A549 (cell line): ENCODE measurements at regions not wholly inside any gene's neighbourhood (a gene's known extent, or its start where the extent isn't known, plus 50 kb on each side); places are given as distances from the start of the nearest gene placed in this dataset.

Source experiments
- EP300 ChIP-seq, 2 experiments: fragments of >200 bp; sonication (Bioruptor Twin); formaldehyde crosslinking; IDR thresholded peaks; 2 replicates in 1 of 2; 3 replicates in 1 of 2; pipeline ENCODE4 v1.6.1; 2016 to 2017
- KDM1A ChIP-seq: fragments of 200-600 bp; sonication (generic); IDR thresholded peaks from 2 replicates; pipeline ENCODE4 v1.6.1; 2016; ENCODE audit warnings: low read depth, mild to moderate bottlenecking
- POLR2A ChIP-seq: IDR thresholded peaks from 2 replicates; pipeline ENCODE4 v1.6.1; 2012; ENCODE audit warnings: mild to moderate bottlenecking, low read length
- RCOR1 ChIP-seq: fragments of 150-350 bp; IDR thresholded peaks from 2 replicates; pipeline ENCODE4 v1.6.1; 2014; ENCODE audit warnings: antibody characterized with exemption, low read length, low read depth
- TF ChIP-seq, protein P1 (sequence below): IDR thresholded peaks from 2 replicates; pipeline ENCODE4 v1.6.1; 2012
- TF ChIP-seq, protein P2 (sequence below): fragments of >200 bp; sonication (Bioruptor Twin); formaldehyde crosslinking; IDR thresholded peaks from 3 replicates; pipeline ENCODE4 v1.5.1; 2016
- TF ChIP-seq, protein P3 (sequence below): fragments of 200-600 bp; sonication (generic); IDR thresholded peaks from 2 replicates; pipeline ENCODE4 v1.6.1; 2016; ENCODE audit warnings: antibody characterized with exemption, mild to moderate bottlenecking, moderate library complexity

DNA sequence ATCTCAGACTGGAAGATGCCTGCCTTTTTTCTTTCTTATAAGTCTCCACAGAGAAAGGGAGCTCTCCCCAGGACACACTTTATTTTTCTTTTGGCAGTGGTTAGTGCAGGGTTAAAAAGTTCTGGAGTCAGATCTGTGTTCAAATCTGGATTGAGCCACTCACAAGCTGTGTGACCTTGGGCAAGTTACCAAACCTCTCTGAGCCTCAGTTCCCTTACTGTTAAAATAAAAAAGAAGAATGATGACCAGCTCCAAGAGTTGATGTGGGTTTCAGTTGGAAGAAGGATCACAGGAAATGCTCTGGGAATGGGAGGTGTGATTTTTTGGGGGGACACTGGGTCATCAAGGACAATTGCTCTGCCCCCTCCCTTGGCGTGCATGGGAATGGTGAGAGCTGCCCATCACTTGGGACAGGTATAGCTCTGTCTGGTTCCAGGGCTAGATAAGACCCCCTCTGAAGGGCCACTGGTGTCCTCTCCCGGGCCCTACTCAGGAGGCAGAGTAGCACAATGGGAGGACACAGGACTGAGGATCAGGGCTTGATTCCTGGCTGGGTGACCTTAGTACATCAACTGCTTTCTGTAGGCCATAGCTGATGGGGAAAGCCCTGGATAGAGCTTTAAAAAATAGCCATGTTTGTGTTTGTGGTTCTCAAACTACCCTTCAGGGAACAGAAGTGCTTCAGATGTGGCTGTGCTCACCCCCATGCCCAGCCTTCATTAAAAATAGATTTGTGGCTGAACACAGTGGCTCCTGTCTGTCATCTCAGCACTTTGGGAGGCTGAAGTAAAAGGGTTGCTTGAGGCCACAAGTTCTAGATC lies 228.3 kb downstream of the MIAT start:
- TF ChIP-seq KDM1A, result no peak
- TF ChIP-seq, protein P1, sequence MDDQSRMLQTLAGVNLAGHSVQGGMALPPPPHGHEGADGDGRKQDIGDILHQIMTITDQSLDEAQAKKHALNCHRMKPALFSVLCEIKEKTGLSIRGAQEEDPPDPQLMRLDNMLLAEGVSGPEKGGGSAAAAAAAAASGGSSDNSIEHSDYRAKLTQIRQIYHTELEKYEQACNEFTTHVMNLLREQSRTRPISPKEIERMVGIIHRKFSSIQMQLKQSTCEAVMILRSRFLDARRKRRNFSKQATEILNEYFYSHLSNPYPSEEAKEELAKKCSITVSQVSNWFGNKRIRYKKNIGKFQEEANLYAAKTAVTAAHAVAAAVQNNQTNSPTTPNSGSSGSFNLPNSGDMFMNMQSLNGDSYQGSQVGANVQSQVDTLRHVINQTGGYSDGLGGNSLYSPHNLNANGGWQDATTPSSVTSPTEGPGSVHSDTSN, result no peak
- TF ChIP-seq, protein P2, sequence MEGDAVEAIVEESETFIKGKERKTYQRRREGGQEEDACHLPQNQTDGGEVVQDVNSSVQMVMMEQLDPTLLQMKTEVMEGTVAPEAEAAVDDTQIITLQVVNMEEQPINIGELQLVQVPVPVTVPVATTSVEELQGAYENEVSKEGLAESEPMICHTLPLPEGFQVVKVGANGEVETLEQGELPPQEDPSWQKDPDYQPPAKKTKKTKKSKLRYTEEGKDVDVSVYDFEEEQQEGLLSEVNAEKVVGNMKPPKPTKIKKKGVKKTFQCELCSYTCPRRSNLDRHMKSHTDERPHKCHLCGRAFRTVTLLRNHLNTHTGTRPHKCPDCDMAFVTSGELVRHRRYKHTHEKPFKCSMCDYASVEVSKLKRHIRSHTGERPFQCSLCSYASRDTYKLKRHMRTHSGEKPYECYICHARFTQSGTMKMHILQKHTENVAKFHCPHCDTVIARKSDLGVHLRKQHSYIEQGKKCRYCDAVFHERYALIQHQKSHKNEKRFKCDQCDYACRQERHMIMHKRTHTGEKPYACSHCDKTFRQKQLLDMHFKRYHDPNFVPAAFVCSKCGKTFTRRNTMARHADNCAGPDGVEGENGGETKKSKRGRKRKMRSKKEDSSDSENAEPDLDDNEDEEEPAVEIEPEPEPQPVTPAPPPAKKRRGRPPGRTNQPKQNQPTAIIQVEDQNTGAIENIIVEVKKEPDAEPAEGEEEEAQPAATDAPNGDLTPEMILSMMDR, result no peak
- TF ChIP-seq EP300 (IDR thresholded peaks at IDR 0.05), result no peak
- TF ChIP-seq RCOR1, result no peak
- TF ChIP-seq, protein P3, sequence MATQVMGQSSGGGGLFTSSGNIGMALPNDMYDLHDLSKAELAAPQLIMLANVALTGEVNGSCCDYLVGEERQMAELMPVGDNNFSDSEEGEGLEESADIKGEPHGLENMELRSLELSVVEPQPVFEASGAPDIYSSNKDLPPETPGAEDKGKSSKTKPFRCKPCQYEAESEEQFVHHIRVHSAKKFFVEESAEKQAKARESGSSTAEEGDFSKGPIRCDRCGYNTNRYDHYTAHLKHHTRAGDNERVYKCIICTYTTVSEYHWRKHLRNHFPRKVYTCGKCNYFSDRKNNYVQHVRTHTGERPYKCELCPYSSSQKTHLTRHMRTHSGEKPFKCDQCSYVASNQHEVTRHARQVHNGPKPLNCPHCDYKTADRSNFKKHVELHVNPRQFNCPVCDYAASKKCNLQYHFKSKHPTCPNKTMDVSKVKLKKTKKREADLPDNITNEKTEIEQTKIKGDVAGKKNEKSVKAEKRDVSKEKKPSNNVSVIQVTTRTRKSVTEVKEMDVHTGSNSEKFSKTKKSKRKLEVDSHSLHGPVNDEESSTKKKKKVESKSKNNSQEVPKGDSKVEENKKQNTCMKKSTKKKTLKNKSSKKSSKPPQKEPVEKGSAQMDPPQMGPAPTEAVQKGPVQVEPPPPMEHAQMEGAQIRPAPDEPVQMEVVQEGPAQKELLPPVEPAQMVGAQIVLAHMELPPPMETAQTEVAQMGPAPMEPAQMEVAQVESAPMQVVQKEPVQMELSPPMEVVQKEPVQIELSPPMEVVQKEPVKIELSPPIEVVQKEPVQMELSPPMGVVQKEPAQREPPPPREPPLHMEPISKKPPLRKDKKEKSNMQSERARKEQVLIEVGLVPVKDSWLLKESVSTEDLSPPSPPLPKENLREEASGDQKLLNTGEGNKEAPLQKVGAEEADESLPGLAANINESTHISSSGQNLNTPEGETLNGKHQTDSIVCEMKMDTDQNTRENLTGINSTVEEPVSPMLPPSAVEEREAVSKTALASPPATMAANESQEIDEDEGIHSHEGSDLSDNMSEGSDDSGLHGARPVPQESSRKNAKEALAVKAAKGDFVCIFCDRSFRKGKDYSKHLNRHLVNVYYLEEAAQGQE, result no peak
- TF ChIP-seq POLR2A, result no peak
